GM21526 (cell line): ENCODE measurements at regions not wholly inside any gene's neighbourhood (a gene's known extent, or its start where the extent isn't known, plus 50 kb on each side); places are given as distances from the start of the nearest gene placed in this dataset.
A peak's percentile ranks its signal among the peaks of the same experiment; 100 is the strongest.
"Not testable (repeated sequence)": the region's sequence is repeated elsewhere in the genome, so short reads cannot be mapped to it uniquely, and the experiment has no call there.

Source experiments
- ATAC-seq: cut with Tn5 transposase; IDR thresholded peaks from one replicate; pipeline ENCODE4 v1.9.1; 2021; ENCODE audit warnings: moderate library complexity; ENCODE audit not compliant: unreplicated experiment, low FRiP score

GRCh38 chr3:187795207-187795960 lies 50.1 kb upstream of the BCL6 start:
- no peak for ATAC-seq

GRCh38 chr3:187798126-187798525 lies 52.9 kb upstream of the BCL6 start:
- ATAC-seq: no peak

- ATAC-seq: no peak
Observed at GRCh38 chr3:187798531-187799530, 53.6 kb upstream of the BCL6 start.

GRCh38 chr3:187799942-187800641 lies 54.8 kb upstream of the BCL6 start:
- ATAC-seq: no peak

GRCh38 chr3:187801152-187801551 lies 55.9 kb upstream of the BCL6 start:
- no peak for ATAC-seq

- ATAC-seq: no peak
Observed at GRCh38 chr3:187802203-187802927, 57.1 kb upstream of the BCL6 start.

GRCh38 chr3:187802928-187803259 lies 57.6 kb upstream of the BCL6 start:
- peak; percentile 86 for ATAC-seq

GRCh38 chr3:187804120-187804744 lies 59.0 kb upstream of the BCL6 start:
- ATAC-seq: no peak

- ATAC-seq: no peak
Observed at GRCh38 chr3:187804745-187805121, 59.5 kb upstream of the BCL6 start.

- no peak for ATAC-seq
Observed at GRCh38 chr3:187805774-187806173, 60.5 kb upstream of the BCL6 start.

GRCh38 chr3:187807086-187807862 lies 62.0 kb upstream of the BCL6 start:
- ATAC-seq: no peak

- ATAC-seq: no peak
Observed at GRCh38 chr3:187808527-187808895, 63.2 kb upstream of the BCL6 start.

- no peak for ATAC-seq
Observed at GRCh38 chr3:187809612-187809991, 64.3 kb upstream of the BCL6 start.

GRCh38 chr3:187810021-187810446 lies 64.8 kb upstream of the BCL6 start:
- no peak for ATAC-seq

GRCh38 chr3:187811585-187812250 lies 66.5 kb upstream of the BCL6 start:
- no peak for ATAC-seq

GRCh38 chr3:187812496-187812895 lies 67.2 kb upstream of the BCL6 start:
- no peak for ATAC-seq

- ATAC-seq: no peak
Observed at GRCh38 chr3:187813198-187813597, 67.9 kb upstream of the BCL6 start.

GRCh38 chr3:187817766-187818165 lies 72.5 kb upstream of the BCL6 start:
- not testable (repeated sequence) for ATAC-seq
